K562 (cell line): ENCODE measurements at regions not wholly inside any gene's neighbourhood (a gene's known extent, or its start where the extent isn't known, plus 50 kb on each side); places are given as distances from the start of the nearest gene placed in this dataset.

ENCODE experiments used
- ATAC-seq: fragments of 200-7000 bp; cut with Tn5 transposase; 3 replicates; pipeline ENCODE4 v1.9.1; 2020; ENCODE audit warnings: moderate library complexity
- BruUV-seq: library from RNA; stranded (reverse); fragments of 400-500 nt; replicated peaks from 2 replicates; lab custom pipeline; 2021; lab: Mats Ljungman, UMichigan
- CTCF ChIA-PET: fragments of 300-600 bp; formaldehyde crosslinking; extraction: SDS; loops from one replicate; lab custom pipeline; 2021; ENCODE audit warnings: low intra/inter-chr PET ratio; lab: Yijun Ruan, JAX
- POLR2A ChIA-PET: fragments of 300-600, 350-650 bp; sonication (Branson Sonifier 250); formaldehyde crosslinking; extraction: SDS; loops from one replicate; lab custom pipeline; 2021; ENCODE audit warnings: antibody characterized with exemption, inconsistent platforms; lab: Yijun Ruan, JAX
- DNase-seq, 4 experiments: peaks; one replicate each; pipeline versions ENCODE4 v3.0.0 to v3.0.0-alpha.2; 2011 to 2018; ENCODE audit warnings: low spot score in 3 of 4, mixed read lengths in 3 of 4; ENCODE audit errors: extremely low read depth in 1 of 4
- FAIRE-seq: peaks from 2 replicates; lab custom pipeline; 2011; peaks lifted over from hg19 to GRCh38; lab: Jason Lieb, UNC
- H2AFZ ChIP-seq: 2 replicates; pipeline ENCODE4 v1.6.0; 2011; ENCODE audit warnings: low read depth, low read length, control low read depth, inconsistent platforms
- H3K27ac ChIP-seq: fragments of 200-600 bp; 3 replicates; pipeline ENCODE4 v1.8.0; 2011; ENCODE audit warnings: low read depth, mild to moderate bottlenecking, control low read depth, inconsistent platforms, low read length, moderate library complexity, mixed read lengths; ENCODE audit errors: extremely low read depth
- H3K27me3 ChIP-seq, 2 experiments: fragments of 300-600 bp in 1 of 2; 2 replicates in 1 of 2; 3 replicates in 1 of 2; pipeline versions ENCODE4 v1.6.0 to v1.8.0; 2011; ENCODE audit warnings: inconsistent platforms in 2 of 2, low read length in 2 of 2, mild to moderate bottlenecking in 1 of 2, mixed read lengths in 1 of 2, moderate library complexity in 1 of 2; ENCODE audit not compliant: control insufficient read depth in 2 of 2, insufficient read depth in 2 of 2
- H3K36me3 ChIP-seq: fragments of 300-600 bp; 3 replicates; pipeline ENCODE4 v1.8.0; 2011; ENCODE audit warnings: mild to moderate bottlenecking, low read length, inconsistent platforms; ENCODE audit not compliant: control insufficient read depth, insufficient read depth
- H3K4me1 ChIP-seq, 2 experiments: fragments of 200-600 bp in 1 of 2; replicated peaks in 1 of 2; 2 replicates in 1 of 2; 3 replicates in 1 of 2; pipeline versions ENCODE4 v1.5.1 to v1.8.0; 2011; ENCODE audit warnings: inconsistent platforms in 2 of 2, low read length in 2 of 2, mild to moderate bottlenecking in 1 of 2, mixed read lengths in 1 of 2, moderate library complexity in 1 of 2; ENCODE audit not compliant: control insufficient read depth in 2 of 2, insufficient read depth in 2 of 2
- H3K4me2 ChIP-seq: 2 replicates; pipeline ENCODE4 v1.6.1; 2011; ENCODE audit warnings: low read length, control low read depth, inconsistent platforms, mixed read lengths; ENCODE audit not compliant: insufficient read depth
- H3K4me3 ChIP-seq: fragments of 200-600 bp; sonication (generic), shearing (Covaris generic); 2 replicates; pipeline ENCODE4 v1.5.1; 2016; ENCODE audit warnings: control low read depth, inconsistent platforms
- H3K79me2 ChIP-seq: fragments of 200-600 bp; 3 replicates; pipeline ENCODE4 v1.8.0; 2011; ENCODE audit warnings: low read length, inconsistent platforms; ENCODE audit not compliant: control insufficient read depth, insufficient read depth
- H3K9ac ChIP-seq, 2 experiments: 2 replicates each; pipeline versions ENCODE4 v1.6.0 to v1.6.1; 2011; ENCODE audit warnings: low read depth in 2 of 2, low read length in 2 of 2, control low read depth in 1 of 2, inconsistent platforms in 1 of 2, mild to moderate bottlenecking in 1 of 2, mixed read lengths in 1 of 2; ENCODE audit not compliant: insufficient read depth in 1 of 2
- H3K9me1 ChIP-seq: one replicate; pipeline ENCODE4 v1.6.0; 2011; ENCODE audit warnings: inconsistent platforms, mild to moderate bottlenecking, low read length, moderate library complexity; ENCODE audit not compliant: control insufficient read depth, insufficient read depth
- H3K9me3 ChIP-seq: replicated peaks from 2 replicates; pipeline ENCODE4 v1.5.1; 2011; ENCODE audit warnings: low read depth, low read length, inconsistent platforms; ENCODE audit not compliant: control insufficient read depth, insufficient read depth
- H4K20me1 ChIP-seq: replicated peaks from 2 replicates; pipeline ENCODE4 v1.6.1; 2011; ENCODE audit warnings: low read length, inconsistent platforms, mixed read lengths; ENCODE audit not compliant: control insufficient read depth, insufficient read depth
- CBFB ChIP-seq: sonication (generic); formaldehyde crosslinking; IDR thresholded peaks from 2 replicates; pipeline ENCODE4 v1.4.0; 2020; ENCODE audit warnings: mild to moderate bottlenecking, missing genetic modification reagents
- CTCFL ChIP-seq: IDR thresholded peaks from 2 replicates; pipeline ENCODE4 v1.6.1; 2011; ENCODE audit warnings: borderline replicate concordance, low read depth, mild to moderate bottlenecking, moderate library complexity, low read length; ENCODE audit not compliant: insufficient read depth, poor library complexity, severe bottlenecking
- HOMEZ ChIP-seq: fragments of 250-450 bp; sonication (Bioruptor Pico); IDR thresholded peaks from 2 replicates; pipeline ENCODE4 v1.4.0; 2020; ENCODE audit warnings: mild to moderate bottlenecking, moderate library complexity
- LARP7 ChIP-seq: fragments of 450-650 bp; IDR thresholded peaks from 2 replicates; pipeline ENCODE4 v1.6.1; 2016
- MEF2A ChIP-seq: IDR thresholded peaks from 2 replicates; pipeline ENCODE4 v1.6.1; 2011; ENCODE audit warnings: low read depth, mild to moderate bottlenecking, low read length, moderate library complexity; ENCODE audit not compliant: control insufficient read depth
- NFIX ChIP-seq: fragments of 250-450 bp; sonication (Bioruptor Pico); IDR thresholded peaks from 2 replicates; pipeline ENCODE4 v1.4.0; 2020; ENCODE audit warnings: low read depth, mild to moderate bottlenecking, moderate library complexity
- RBM25 ChIP-seq: fragments of 200-400 bp; formaldehyde crosslinking; IDR thresholded peaks from 2 replicates; pipeline ENCODE4 v1.6.1; 2018; ENCODE audit warnings: low read length, low read depth, moderate library complexity; ENCODE audit not compliant: severe bottlenecking
- SMAD4 ChIP-seq: fragments of 250-450 bp; sonication (Bioruptor Pico); conservative IDR thresholded peaks from 2 replicates; pipeline ENCODE4 v1.8.0; 2021; ENCODE audit warnings: inconsistent platforms, mild to moderate bottlenecking, moderate library complexity
- SRSF9 ChIP-seq: fragments of 200-400 bp; formaldehyde crosslinking; IDR thresholded peaks from 2 replicates; pipeline ENCODE4 v1.6.1; 2017; ENCODE audit warnings: low read depth, low read length, borderline replicate concordance
- STAT5A ChIP-seq: IDR thresholded peaks from 2 replicates; pipeline ENCODE4 v1.6.1; 2012; ENCODE audit warnings: low read length, inconsistent platforms, borderline replicate concordance
- ZNF707 ChIP-seq: fragments of 250-450 bp; sonication (Bioruptor Pico); conservative IDR thresholded peaks from 2 replicates; pipeline ENCODE4 v1.8.0; 2022; ENCODE audit warnings: inconsistent platforms, mild to moderate bottlenecking, moderate library complexity
- ZSCAN29 ChIP-seq: fragments of 450-650 bp; IDR thresholded peaks from 2 replicates; pipeline ENCODE4 v1.6.1; 2017
- WGBS: fragments of 100-300 bp; shearing (Covaris generic); methylation state at CpG from one replicate; pipeline ENCODE4 v1.1.6; 2016; ENCODE audit warnings: low coverage, mixed read lengths; ENCODE audit not compliant: insufficient coverage; ENCODE audit errors: missing lambda C conversion rate; 5-methylcytosine and 5-hydroxymethylcytosine counted together
- in situ Hi-C: fragments of 300-500 bp; cut with MboI; formaldehyde crosslinking; loops from 4 replicates; pipeline ENCODE4 v1.15.0; 2018; ENCODE audit warnings: inconsistent platforms, mixed read lengths
- intact Hi-C: fragments of 100-400 bp; cut with micrococcal nuclease; formaldehyde crosslinking; loops from 2 replicates; pipeline ENCODE4 v1.14.2; 2022
- TF ChIP-seq, protein P1 (sequence below): fragments of 450-650 bp; IDR thresholded peaks from 2 replicates; pipeline ENCODE4 v1.6.1; 2016
- TF ChIP-seq, protein P2 (sequence below), 2 experiments: IDR thresholded peaks; 2 replicates each; pipeline ENCODE4 v1.6.1; 2012; ENCODE audit warnings: improper control_type of control experiment in 2 of 2, low read depth in 2 of 2, low read length in 2 of 2, borderline replicate concordance in 1 of 2

DNA sequence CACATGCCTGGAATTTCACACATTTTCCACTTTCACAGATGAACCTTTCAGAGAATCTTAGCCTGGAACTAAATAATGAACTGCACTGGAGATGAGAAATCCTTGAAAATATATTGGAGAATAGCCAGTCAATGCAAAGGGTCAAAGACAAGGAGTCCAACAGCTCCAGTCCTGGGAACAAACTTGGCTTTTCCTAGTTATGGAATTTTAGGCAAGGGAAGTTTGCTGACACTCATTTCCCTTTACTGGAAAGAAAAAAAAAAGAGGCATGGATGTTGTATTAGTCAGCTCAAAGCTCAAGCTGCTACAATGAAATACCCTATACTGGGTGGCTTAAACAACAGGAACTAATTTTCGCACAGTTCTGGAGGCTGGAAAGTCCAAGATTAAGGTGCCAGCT lies 690.8 kb upstream of the ARPP21 start (continued):
- TF ChIP-seq, protein P1, sequence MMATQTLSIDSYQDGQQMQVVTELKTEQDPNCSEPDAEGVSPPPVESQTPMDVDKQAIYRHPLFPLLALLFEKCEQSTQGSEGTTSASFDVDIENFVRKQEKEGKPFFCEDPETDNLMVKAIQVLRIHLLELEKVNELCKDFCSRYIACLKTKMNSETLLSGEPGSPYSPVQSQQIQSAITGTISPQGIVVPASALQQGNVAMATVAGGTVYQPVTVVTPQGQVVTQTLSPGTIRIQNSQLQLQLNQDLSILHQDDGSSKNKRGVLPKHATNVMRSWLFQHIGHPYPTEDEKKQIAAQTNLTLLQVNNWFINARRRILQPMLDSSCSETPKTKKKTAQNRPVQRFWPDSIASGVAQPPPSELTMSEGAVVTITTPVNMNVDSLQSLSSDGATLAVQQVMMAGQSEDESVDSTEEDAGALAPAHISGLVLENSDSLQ: no peak

- Histone ChIP-seq H3K4me1 (no peaks in the 10 kb centered on the region), H3K9me3 (0 out of 2 replicates have a peak, but pooled peaks cover 3% of the 10 kb centered on the region), H3K79me2 (no peaks in the 10 kb centered on the region), H3K4me3 (no peak overlapping the region), H3K9me1 (no peaks in the 10 kb centered on the region), H3K27ac (no peak overlapping the region), H2AFZ (no peak overlapping the region), H3K4me2 (no peak overlapping the region), H3K36me3 (no peaks in the 10 kb centered on the region), H4K20me1 (no peaks in the 10 kb centered on the region), H3K27me3 (no peaks in the 10 kb centered on the region), H3K9ac (no peak overlapping the region)
- TF ChIP-seq SRSF9 (no peak), SMAD4 (no peak), NFIX (CRISPR knock-in tag) (no peak), HOMEZ (CRISPR knock-in tag) (no peak), ZNF707 (no peak), CTCFL (no peak), ZSCAN29 (no peak), RBM25 (no peak), LARP7 (no peak), MEF2A (no peak), CBFB (CRISPR knock-in tag) (no peak), STAT5A (no peak)
- TF ChIP-seq, protein P2, sequence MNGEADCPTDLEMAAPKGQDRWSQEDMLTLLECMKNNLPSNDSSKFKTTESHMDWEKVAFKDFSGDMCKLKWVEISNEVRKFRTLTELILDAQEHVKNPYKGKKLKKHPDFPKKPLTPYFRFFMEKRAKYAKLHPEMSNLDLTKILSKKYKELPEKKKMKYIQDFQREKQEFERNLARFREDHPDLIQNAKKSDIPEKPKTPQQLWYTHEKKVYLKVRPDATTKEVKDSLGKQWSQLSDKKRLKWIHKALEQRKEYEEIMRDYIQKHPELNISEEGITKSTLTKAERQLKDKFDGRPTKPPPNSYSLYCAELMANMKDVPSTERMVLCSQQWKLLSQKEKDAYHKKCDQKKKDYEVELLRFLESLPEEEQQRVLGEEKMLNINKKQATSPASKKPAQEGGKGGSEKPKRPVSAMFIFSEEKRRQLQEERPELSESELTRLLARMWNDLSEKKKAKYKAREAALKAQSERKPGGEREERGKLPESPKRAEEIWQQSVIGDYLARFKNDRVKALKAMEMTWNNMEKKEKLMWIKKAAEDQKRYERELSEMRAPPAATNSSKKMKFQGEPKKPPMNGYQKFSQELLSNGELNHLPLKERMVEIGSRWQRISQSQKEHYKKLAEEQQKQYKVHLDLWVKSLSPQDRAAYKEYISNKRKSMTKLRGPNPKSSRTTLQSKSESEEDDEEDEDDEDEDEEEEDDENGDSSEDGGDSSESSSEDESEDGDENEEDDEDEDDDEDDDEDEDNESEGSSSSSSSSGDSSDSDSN (IDR thresholded peaks at IDR 0.05; ENCODE audit: borderline replicate concordance in 1 of 2, low read depth in 2 of 2, low read length in 2 of 2): no peak
- WGBS: 0% methylated on average over 1 of the region's 1 CpG
- ChIA-PET CTCF (no interaction called here), POLR2A (no interaction called here)
- in situ Hi-C loops (no loop called here), intact Hi-C loops (no loop called here)
- FAIRE-seq (no peak), ATAC-seq (no peak), DNase-seq (no peak)
- no TSS peak for BruUV-seq
Measured at GRCh38 chr3:34955680-34956079, 683.6 kb upstream of the ARPP21 start.
